Heart right ventricle (tissue), 16 donors: ENCODE measurements at regions not wholly inside any gene's neighbourhood (a gene's known extent, or its start where the extent isn't known, plus 50 kb on each side); places are given as distances from the start of the nearest gene placed in this dataset.
"Not testable (repeated sequence)": the region's sequence is repeated elsewhere in the genome, so short reads cannot be mapped to it uniquely, and the experiment has no call there.

Experiments
- ATAC-seq, 8 donors: fragments of 200-7000 bp; cut with Tn5 transposase; one replicate each; pipeline ENCODE4 v1.9.1; 2020; ENCODE audit warnings: mild to moderate bottlenecking in 8 of 8, moderate library complexity in 8 of 8, moderate number of reproducible peaks in 1 of 8
- DNase-seq, 2 donors: peaks; one replicate each; pipeline ENCODE4 v3.0.0-alpha.2; 2020
- H3K27ac ChIP-seq, 10 donors: fragments of 200-600 bp; sonication (generic) in 2 of 10; one replicate each; pipeline versions ENCODE4 v1.5.0 to v1.8.0; 2020 to 2022; ENCODE audit warnings: mild to moderate bottlenecking in 3 of 10
- H3K27me3 ChIP-seq, 7 donors: fragments of 200-600 bp; one replicate each; pipeline ENCODE4 v1.8.0; 2021 to 2022; ENCODE audit warnings: mild to moderate bottlenecking in 2 of 7
- H3K36me3 ChIP-seq, 9 donors: fragments of 200-600 bp; sonication (generic) in 1 of 9; one replicate each; pipeline versions ENCODE4 v1.5.0 to v1.8.0; 2020 to 2022; ENCODE audit warnings: mild to moderate bottlenecking in 2 of 9
- H3K4me1 ChIP-seq, 9 donors: fragments of 200-600 bp; sonication (generic) in 1 of 9; one replicate each; pipeline versions ENCODE4 v1.5.0 to v1.8.0; 2020 to 2022; ENCODE audit warnings: mild to moderate bottlenecking in 4 of 9
- H3K4me3 ChIP-seq, 10 donors: fragments of 200-600 bp; sonication (generic) in 2 of 10; one replicate each; pipeline versions ENCODE4 v1.5.0 to v1.8.0; 2020 to 2022; ENCODE audit warnings: mild to moderate bottlenecking in 7 of 10, moderate library complexity in 2 of 10
- H3K9me3 ChIP-seq, 11 donors: fragments of 200-600 bp in 10 of 11; sonication (generic) in 2 of 11; one replicate each; pipeline versions ENCODE4 v1.5.0 to v1.8.0; 2013 to 2022; ENCODE audit warnings: mild to moderate bottlenecking in 2 of 11, control low read depth in 1 of 11, moderate library complexity in 1 of 11
- CTCF ChIP-seq, 9 donors: fragments of 200-600 bp; sonication (generic) in 2 of 9; IDR thresholded peaks; one replicate each; pipeline versions ENCODE4 v1.5.0 to v1.8.0; 2021 to 2022; ENCODE audit warnings: antibody characterized with exemption in 9 of 9, mild to moderate bottlenecking in 5 of 9, moderate library complexity in 1 of 9
- WGBS, 2 donors: extraction: QIAGEN DNeasy Blood & Tissue Kit; methylation state at CpG; one replicate each; pipeline ENCODE4 v1.1.7; 2013; ENCODE audit warnings: inconsistent platforms in 1 of 2; 5-methylcytosine and 5-hydroxymethylcytosine counted together
- intact Hi-C, 10 donors: fragments of 100-400 bp; cut with DNase I; formaldehyde crosslinking; loops; one replicate each; pipeline versions ENCODE4 v1.11.1 to v1.14.2; 2022
- donor health status: Arrhythmogenic right ventricular cardiomyopathy.
- donor health status: ischemic (EF 13 %, LVEDD 7.1; RV severe dilation, severe dysfunction).
- donor health status: healthy with polysubstance abuse.
- donor health status: DM: no; HTN: yes; CAD: no.
- donor health status: DM: no; HTN: no; CAD: no.
- donor health status: ischemic (EF 25% LVEDD 6.9; RV normal size, moderate dysfunction).
- donor health status: ischemic (EF 25% LVEDD 5.7; RV mildly dilated, moderate dysfunction).
- donor health status: healthy.
- donor health status: DM: yes; HTN: yes; CAD: no.
- donor health status: Ischemic cardiomyopathy.
- donor health status: ischemic (EF 35%, LVEDD 5.7; RV mildly dilated, moderate dysfunction).
- donor health status: nonischemic (EF 11% LVEDD 7.7; RV severe dilation, severe dysfunction).
- donor health status: DM: yes; HTN: yes; CAD: no.
- donor health status: PGD.
- donor health status: ischemic (EF 29% LVEDD 5.4; RV normal size, mild dysfunction).
- donor health status: nonischemic (EF 23%, LVEDD 6.1; RV moderate dilation, normal function).

- Histone ChIP-seq H3K27ac (no peak overlapping the region), H3K9me3 (no peaks in the 10 kb centered on the region), H3K4me3 (no peak overlapping the region), H3K27me3 (peaks cover 0 to 11% (median 0%) of the 10 kb centered on the region in 7 donors), H3K4me1 (no peaks in the 10 kb centered on the region), H3K36me3 (no peaks in the 10 kb centered on the region)
- intact Hi-C loops: no loop called here
- DNase-seq (no peak), ATAC-seq (no peak)
- TF ChIP-seq CTCF (IDR thresholded peaks at IDR 0.05): no peak
- 72 to 80% methylated on average over 15 of the region's 15 CpGs for WGBS, 2 donors
Observed at GRCh38 chr6:168841609-168842278, 400.8 kb downstream of the SMOC2 start.

DNA sequence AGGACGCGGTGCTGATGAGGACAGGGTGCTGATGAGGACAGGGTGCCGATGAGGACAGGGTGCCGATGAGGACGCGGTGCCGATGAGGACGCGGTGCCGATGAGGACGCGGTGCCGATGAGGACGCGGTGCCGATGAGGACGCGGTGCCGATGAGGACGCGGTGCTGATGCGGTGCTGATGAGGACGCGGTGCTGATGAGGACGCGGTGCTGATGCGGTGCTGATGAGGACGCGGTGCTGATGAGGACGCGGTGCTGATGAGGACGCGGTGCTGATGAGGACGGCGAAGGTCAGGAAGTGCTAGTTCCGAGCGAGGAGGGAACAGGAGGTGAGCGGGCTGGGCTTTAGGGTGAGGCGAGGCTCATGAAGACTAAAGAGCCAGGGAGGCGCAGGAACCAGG lies 399.9 kb downstream of the SMOC2 start:
- H3K9me3 ChIP-seq, H3K27ac ChIP-seq, H3K4me3 ChIP-seq, H3K4me1 ChIP-seq, intact Hi-C loops, H3K36me3 ChIP-seq: not testable (repeated sequence)
- H3K27me3 ChIP-seq: peaks cover 0 to 18% (median 0%) of the 10 kb centered on the region in 7 donors
- 79% methylated on average over 40 of the region's 40 CpGs for WGBS, 2 donors
- ATAC-seq: peak in 1 of 8 donors; percentile 53
- peak in 1 of 2 donors; percentile 77 for DNase-seq

DNA sequence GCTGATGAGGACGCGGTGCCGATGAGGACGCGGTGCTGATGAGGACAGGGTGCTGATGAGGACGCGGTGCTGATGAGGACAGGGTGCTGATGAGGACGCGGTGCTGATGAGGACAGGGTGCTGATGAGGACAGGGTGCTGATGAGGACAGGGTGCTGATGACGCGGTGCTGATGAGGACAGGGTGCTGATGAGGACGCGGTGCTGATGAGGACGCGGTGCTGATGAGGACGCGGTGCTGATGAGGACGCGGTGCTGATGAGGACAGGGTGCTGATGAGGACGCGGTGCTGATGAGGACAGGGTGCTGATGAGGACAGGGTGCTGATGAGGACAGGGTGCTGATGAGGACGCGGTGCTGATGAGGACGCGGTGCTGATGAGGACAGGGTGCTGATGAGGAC lies 399.3 kb downstream of the SMOC2 start:
- H3K4me1 ChIP-seq, DNase-seq, intact Hi-C loops, ATAC-seq, H3K9me3 ChIP-seq, H3K4me3 ChIP-seq, H3K27ac ChIP-seq, H3K36me3 ChIP-seq: not testable (repeated sequence)
- 88 to 91% methylated on average over 18 to 21 of the region's 25 CpGs for WGBS, 2 donors
- peaks cover 0 to 25% (median 0%) of the 10 kb centered on the region in 7 donors for H3K27me3 ChIP-seq

DNA sequence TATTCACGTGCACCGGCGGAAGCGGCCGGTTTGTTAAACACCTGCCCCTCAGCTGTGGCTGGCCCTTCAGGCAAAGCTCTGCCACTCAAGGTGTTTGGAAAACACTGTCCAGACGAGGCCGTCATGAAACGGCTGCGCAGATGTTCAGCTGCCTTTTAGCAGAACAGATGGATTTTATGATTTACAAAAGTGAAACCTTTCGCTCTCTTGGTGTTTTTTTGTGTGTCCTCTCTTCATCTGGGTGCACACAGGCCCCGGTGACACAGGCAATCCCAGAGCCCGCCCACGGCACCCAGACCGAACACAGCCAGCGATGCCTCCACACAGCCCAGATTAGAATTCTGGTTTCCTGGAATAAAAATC lies 397.0 kb downstream of the SMOC2 start:
- no peak for TF ChIP-seq CTCF (IDR thresholded peaks at IDR 0.05)
- H3K9me3 ChIP-seq: no peaks in the 10 kb centered on the region
- intact Hi-C loops: no loop called here
- peaks cover 0 to 28% (median 0%) of the 10 kb centered on the region in 7 donors for H3K27me3 ChIP-seq
- H3K4me1 ChIP-seq: no peaks in the 10 kb centered on the region
- H3K36me3 ChIP-seq: no peaks in the 10 kb centered on the region
- H3K27ac ChIP-seq: no peak overlapping the region
- ATAC-seq (peak in 1 of 8 donors; percentile 21), DNase-seq (no peak)
- WGBS, 2 donors: 64 to 70% methylated on average over 15 of the region's 15 CpGs
- H3K4me3 ChIP-seq: peak overlapping the region in 2 of 10 donors; percentile 14 to 15

- 66 to 72% methylated on average over 15 of the region's 15 CpGs for WGBS, 2 donors
- Histone ChIP-seq H3K9me3 (no peaks in the 10 kb centered on the region), H3K36me3 (no peaks in the 10 kb centered on the region), H3K27ac (no peak overlapping the region), H3K27me3 (peaks cover 0 to 28% (median 0%) of the 10 kb centered on the region in 7 donors), H3K4me1 (no peaks in the 10 kb centered on the region), H3K4me3 (peak overlapping the region in 2 of 10 donors; percentile 14 to 15)
- intact Hi-C loops: no loop called here
- peak in 1 of 8 donors; percentile 19 for ATAC-seq
- no peak for DNase-seq
- no peak for TF ChIP-seq CTCF (IDR thresholded peaks at IDR 0.05)
Observed at GRCh38 chr6:168837254-168838036, 396.5 kb downstream of the SMOC2 start.
